GM23338 (cell line): ENCODE measurements at regions not wholly inside any gene's neighbourhood (a gene's known extent, or its start where the extent isn't known, plus 50 kb on each side); places are given as distances from the start of the nearest gene placed in this dataset.

Experiments
- ATAC-seq: fragments of 200-7000 bp; cut with Tn5 transposase; 3 replicates; pipeline ENCODE4 v1.9.1; 2020
- DNase-seq: peaks from one replicate; pipeline ENCODE4 v3.0.0-alpha.2; 2015; ENCODE audit warnings: low spot score
- H2AFZ ChIP-seq: fragments of 200-600 bp; sonication (generic); 2 replicates; pipeline ENCODE4 v1.8.0; 2016; ENCODE audit warnings: antibody characterized with exemption, mild to moderate bottlenecking, moderate library complexity
- H3F3A ChIP-seq: fragments of 200-600 bp; sonication (generic); replicated peaks from 2 replicates; pipeline ENCODE4 v1.8.0; 2017; ENCODE audit warnings: antibody characterized with exemption, mixed run types, low read depth
- H3K27ac ChIP-seq: fragments of 200-600 bp; sonication (generic); 2 replicates; pipeline ENCODE4 v1.6.1; 2016; ENCODE audit warnings: low read depth
- H3K27me3 ChIP-seq: fragments of 200-600 bp; sonication (generic); 2 replicates; pipeline ENCODE4 v1.8.0; 2016; ENCODE audit warnings: mild to moderate bottlenecking, mixed run types, moderate library complexity; ENCODE audit not compliant: insufficient read depth
- H3K36me3 ChIP-seq: fragments of 200-600 bp; sonication (generic); 2 replicates; pipeline ENCODE4 v1.8.0; 2016; ENCODE audit warnings: mild to moderate bottlenecking; ENCODE audit not compliant: insufficient read depth
- H3K4me1 ChIP-seq: fragments of 200-600 bp; sonication (generic); 2 replicates; pipeline ENCODE4 v1.8.0; 2016; ENCODE audit warnings: mild to moderate bottlenecking, moderate library complexity; ENCODE audit not compliant: insufficient read depth
- H3K4me2 ChIP-seq: fragments of 200-600 bp; sonication (generic); 2 replicates; pipeline ENCODE4 v1.7.1; 2017; ENCODE audit warnings: mixed run types
- H3K4me3 ChIP-seq: fragments of 200-600 bp; sonication (generic); 2 replicates; pipeline ENCODE4 v1.6.1; 2016; ENCODE audit warnings: mixed run types
- H3K79me2 ChIP-seq: fragments of 200-600 bp; sonication (generic); replicated peaks from 2 replicates; pipeline ENCODE4 v1.8.0; 2017; ENCODE audit warnings: mild to moderate bottlenecking; ENCODE audit not compliant: insufficient read depth
- H3K9me2 ChIP-seq: fragments of 200-600 bp; sonication (generic); 2 replicates; pipeline ENCODE4 v1.8.0; 2017; ENCODE audit not compliant: insufficient read depth
- H4K20me1 ChIP-seq: fragments of 200-600 bp; sonication (generic); replicated peaks from 2 replicates; pipeline ENCODE4 v1.8.0; 2017; ENCODE audit warnings: mild to moderate bottlenecking; ENCODE audit not compliant: insufficient read depth
- H3K27ac Mint-ChIP-seq: 2 replicates; pipeline ENCODE4 v1.8.0; 2020; ENCODE audit warnings: inconsistent platforms, mild to moderate bottlenecking, moderate library complexity, mixed read lengths
- H3K27me3 Mint-ChIP-seq: 3 replicates; pipeline ENCODE4 v1.8.0; 2022; ENCODE audit warnings: low read depth, mild to moderate bottlenecking, moderate library complexity, mixed read lengths, inconsistent platforms; ENCODE audit not compliant: insufficient read depth, poor library complexity
- H3K36me3 Mint-ChIP-seq: 3 replicates; pipeline ENCODE4 v1.8.0; 2021; ENCODE audit warnings: low read depth, mild to moderate bottlenecking, inconsistent platforms, moderate library complexity, mixed read lengths
- H3K4me1 Mint-ChIP-seq: 3 replicates; pipeline ENCODE4 v1.8.0; 2020; ENCODE audit warnings: mild to moderate bottlenecking, inconsistent platforms, mixed read lengths
- H3K4me3 Mint-ChIP-seq: 3 replicates; pipeline ENCODE4 v1.8.0; 2021; ENCODE audit warnings: moderate library complexity, mild to moderate bottlenecking, inconsistent platforms, mixed read lengths
- H3K9me3 Mint-ChIP-seq: 3 replicates; pipeline ENCODE4 v1.8.0; 2020; ENCODE audit warnings: moderate library complexity, mild to moderate bottlenecking, inconsistent platforms, mixed read lengths
- CREB1 ChIP-seq: fragments of 250-450 bp; sonication (Bioruptor Pico); IDR thresholded peaks from 2 replicates; pipeline ENCODE4 v1.5.0; 2020; ENCODE audit warnings: low read depth, mild to moderate bottlenecking, moderate library complexity
- CTCF ChIP-seq, 2 experiments: fragments of 200-600 bp in 1 of 2; sonication (generic) in 1 of 2; conservative IDR thresholded peaks; 2 replicates each; pipeline versions ENCODE4 v1.5.1 to v1.6.1; 2016 to 2017; ENCODE audit warnings: antibody characterized with exemption in 2 of 2, low read depth in 2 of 2, mild to moderate bottlenecking in 2 of 2, moderate library complexity in 1 of 2
- ETS1 ChIP-seq: IDR thresholded peaks from 2 replicates; pipeline ENCODE4 v1.6.1; 2016; ENCODE audit warnings: antibody characterized with exemption
- EZH2 ChIP-seq: fragments of 200-600 bp; sonication (generic); IDR thresholded peaks from one replicate; pipeline ENCODE4 v1.8.0; 2017; ENCODE audit warnings: antibody characterized with exemption, mild to moderate bottlenecking, low read depth; ENCODE audit not compliant: unreplicated experiment
- EZH2phosphoT487 ChIP-seq: fragments of 200-600 bp; sonication (generic); IDR thresholded peaks from one replicate; pipeline ENCODE4 v1.8.1; 2018; ENCODE audit warnings: antibody characterized with exemption; ENCODE audit not compliant: unreplicated experiment
- JUNB ChIP-seq: IDR thresholded peaks from one replicate; pipeline ENCODE4 v1.6.1; 2016; ENCODE audit warnings: antibody characterized with exemption; ENCODE audit not compliant: unreplicated experiment
- NANOG ChIP-seq: IDR thresholded peaks from 2 replicates; pipeline ENCODE4 v1.6.1; 2016; ENCODE audit warnings: antibody characterized with exemption, borderline replicate concordance
- POLR2AphosphoS5 ChIP-seq: IDR thresholded peaks from 2 replicates; pipeline ENCODE4 v1.6.1; 2016; ENCODE audit warnings: antibody characterized with exemption, low read depth
- REST ChIP-seq: IDR thresholded peaks from one replicate; pipeline ENCODE4 v1.6.1; 2018; ENCODE audit warnings: antibody characterized with exemption; ENCODE audit not compliant: unreplicated experiment
- STAT1 ChIP-seq: IDR thresholded peaks from one replicate; pipeline ENCODE4 v1.6.1; 2016; ENCODE audit warnings: antibody characterized with exemption; ENCODE audit not compliant: unreplicated experiment
- ZNF114 ChIP-seq: fragments of 250-450 bp; sonication (Bioruptor Pico); IDR thresholded peaks from 2 replicates; pipeline ENCODE4 v1.5.0; 2020; ENCODE audit warnings: mild to moderate bottlenecking, moderate library complexity
- ZNF331 ChIP-seq: fragments of 250-450 bp; sonication (Bioruptor Pico); IDR thresholded peaks from 2 replicates; pipeline ENCODE4 v1.5.0; 2020; ENCODE audit warnings: low read depth, mild to moderate bottlenecking, moderate library complexity
- TF ChIP-seq, protein P1 (sequence below): fragments of 250-450 bp; sonication (Bioruptor Pico); IDR thresholded peaks from 2 replicates; pipeline ENCODE4 v1.5.0; 2020; ENCODE audit warnings: mild to moderate bottlenecking, moderate library complexity

GRCh38 chr9:31776471-31776870 is 608.0 kb upstream of the ACO1 start:
- Mint-ChIP-seq H3K27me3 (peaks cover 4% of the 10 kb centered on the region), H3K27ac (no peak overlapping the region), H3K4me1 (no peaks in the 10 kb centered on the region), H3K4me3 (no peak overlapping the region), H3K36me3 (peaks cover 48% of the 10 kb centered on the region), H3K9me3 (peaks cover 66% of the 10 kb centered on the region)
- no peak for TF ChIP-seq CTCF (conservative IDR thresholded peaks at IDR 0.05; ENCODE audit: low read depth in 2 of 2)
- no peak for TF ChIP-seq POLR2AphosphoS5
- TF ChIP-seq ZNF331 (CRISPR knock-in tag): no peak
- no peak for TF ChIP-seq ZNF114 (CRISPR knock-in tag)
- TF ChIP-seq STAT1: no peak
- TF ChIP-seq JUNB: no peak
- no peak for TF ChIP-seq EZH2
- no peak for TF ChIP-seq ETS1
- TF ChIP-seq REST: no peak
- TF ChIP-seq, protein P1, sequence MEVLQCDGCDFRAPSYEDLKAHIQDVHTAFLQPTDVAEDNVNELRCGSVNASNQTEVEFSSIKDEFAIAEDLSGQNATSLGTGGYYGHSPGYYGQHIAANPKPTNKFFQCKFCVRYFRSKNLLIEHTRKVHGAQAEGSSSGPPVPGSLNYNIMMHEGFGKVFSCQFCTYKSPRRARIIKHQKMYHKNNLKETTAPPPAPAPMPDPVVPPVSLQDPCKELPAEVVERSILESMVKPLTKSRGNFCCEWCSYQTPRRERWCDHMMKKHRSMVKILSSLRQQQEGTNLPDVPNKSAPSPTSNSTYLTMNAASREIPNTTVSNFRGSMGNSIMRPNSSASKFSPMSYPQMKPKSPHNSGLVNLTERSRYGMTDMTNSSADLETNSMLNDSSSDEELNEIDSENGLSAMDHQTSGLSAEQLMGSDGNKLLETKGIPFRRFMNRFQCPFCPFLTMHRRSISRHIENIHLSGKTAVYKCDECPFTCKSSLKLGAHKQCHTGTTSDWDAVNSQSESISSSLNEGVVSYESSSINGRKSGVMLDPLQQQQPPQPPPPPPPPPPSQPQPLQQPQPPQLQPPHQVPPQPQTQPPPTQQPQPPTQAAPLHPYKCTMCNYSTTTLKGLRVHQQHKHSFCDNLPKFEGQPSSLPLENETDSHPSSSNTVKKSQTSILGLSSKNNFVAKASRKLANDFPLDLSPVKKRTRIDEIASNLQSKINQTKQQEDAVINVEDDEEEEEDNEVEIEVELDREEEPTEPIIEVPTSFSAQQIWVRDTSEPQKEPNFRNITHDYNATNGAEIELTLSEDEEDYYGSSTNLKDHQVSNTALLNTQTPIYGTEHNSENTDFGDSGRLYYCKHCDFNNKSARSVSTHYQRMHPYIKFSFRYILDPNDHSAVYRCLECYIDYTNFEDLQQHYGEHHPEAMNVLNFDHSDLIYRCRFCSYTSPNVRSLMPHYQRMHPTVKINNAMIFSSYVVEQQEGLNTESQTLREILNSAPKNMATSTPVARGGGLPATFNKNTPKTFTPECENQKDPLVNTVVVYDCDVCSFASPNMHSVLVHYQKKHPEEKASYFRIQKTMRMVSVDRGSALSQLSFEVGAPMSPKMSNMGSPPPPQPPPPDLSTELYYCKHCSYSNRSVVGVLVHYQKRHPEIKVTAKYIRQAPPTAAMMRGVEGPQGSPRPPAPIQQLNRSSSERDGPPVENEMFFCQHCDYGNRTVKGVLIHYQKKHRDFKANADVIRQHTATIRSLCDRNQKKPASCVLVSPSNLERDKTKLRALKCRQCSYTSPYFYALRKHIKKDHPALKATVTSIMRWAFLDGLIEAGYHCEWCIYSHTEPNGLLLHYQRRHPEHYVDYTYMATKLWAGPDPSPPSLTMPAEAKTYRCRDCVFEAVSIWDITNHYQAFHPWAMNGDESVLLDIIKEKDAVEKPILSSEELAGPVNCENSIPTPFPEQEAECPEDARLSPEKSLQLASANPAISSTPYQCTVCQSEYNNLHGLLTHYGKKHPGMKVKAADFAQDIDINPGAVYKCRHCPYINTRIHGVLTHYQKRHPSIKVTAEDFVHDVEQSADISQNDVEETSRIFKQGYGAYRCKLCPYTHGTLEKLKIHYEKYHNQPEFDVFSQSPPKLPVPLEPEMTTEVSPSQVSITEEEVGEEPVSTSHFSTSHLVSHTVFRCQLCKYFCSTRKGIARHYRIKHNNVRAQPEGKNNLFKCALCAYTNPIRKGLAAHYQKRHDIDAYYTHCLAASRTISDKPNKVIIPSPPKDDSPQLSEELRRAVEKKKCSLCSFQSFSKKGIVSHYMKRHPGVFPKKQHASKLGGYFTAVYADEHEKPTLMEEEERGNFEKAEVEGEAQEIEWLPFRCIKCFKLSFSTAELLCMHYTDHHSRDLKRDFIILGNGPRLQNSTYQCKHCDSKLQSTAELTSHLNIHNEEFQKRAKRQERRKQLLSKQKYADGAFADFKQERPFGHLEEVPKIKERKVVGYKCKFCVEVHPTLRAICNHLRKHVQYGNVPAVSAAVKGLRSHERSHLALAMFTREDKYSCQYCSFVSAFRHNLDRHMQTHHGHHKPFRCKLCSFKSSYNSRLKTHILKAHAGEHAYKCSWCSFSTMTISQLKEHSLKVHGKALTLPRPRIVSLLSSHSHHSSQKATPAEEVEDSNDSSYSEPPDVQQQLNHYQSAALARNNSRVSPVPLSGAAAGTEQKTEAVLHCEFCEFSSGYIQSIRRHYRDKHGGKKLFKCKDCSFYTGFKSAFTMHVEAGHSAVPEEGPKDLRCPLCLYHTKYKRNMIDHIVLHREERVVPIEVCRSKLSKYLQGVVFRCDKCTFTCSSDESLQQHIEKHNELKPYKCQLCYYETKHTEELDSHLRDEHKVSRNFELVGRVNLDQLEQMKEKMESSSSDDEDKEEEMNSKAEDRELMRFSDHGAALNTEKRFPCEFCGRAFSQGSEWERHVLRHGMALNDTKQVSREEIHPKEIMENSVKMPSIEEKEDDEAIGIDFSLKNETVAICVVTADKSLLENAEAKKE (CRISPR knock-in tag): no peak
- no peak for TF ChIP-seq NANOG
- no peak for TF ChIP-seq CREB1 (CRISPR knock-in tag)
- TF ChIP-seq EZH2phosphoT487: no peak
- DNase-seq (no peak), ATAC-seq (no peak)
- Histone ChIP-seq H3K27ac (no peak overlapping the region), H3K36me3 (peaks cover 4% of the 10 kb centered on the region; the same call in 1 of the 2 replicates), H3K4me1 (no peaks in the 10 kb centered on the region), H3F3A (no peaks in the 10 kb centered on the region), H4K20me1 (no peaks in the 10 kb centered on the region), H3K4me2 (no peak overlapping the region), H3K79me2 (no peaks in the 10 kb centered on the region), H2AFZ (no peak overlapping the region), H3K27me3 (no peaks in the 10 kb centered on the region), H3K4me3 (no peak overlapping the region), H3K9me2 (no peaks in the 10 kb centered on the region)
